GM21423 (cell line): ENCODE measurements at regions not wholly inside any gene's neighbourhood (a gene's known extent, or its start where the extent isn't known, plus 50 kb on each side); places are given as distances from the start of the nearest gene placed in this dataset.
"Not testable (repeated sequence)": the region's sequence is repeated elsewhere in the genome, so short reads cannot be mapped to it uniquely, and the experiment has no call there.

Experiments used
- ATAC-seq: cut with Tn5 transposase; IDR thresholded peaks from one replicate; pipeline ENCODE4 v1.9.1; 2021; ENCODE audit warnings: mild to moderate bottlenecking, moderate library complexity; ENCODE audit not compliant: unreplicated experiment

DNA sequence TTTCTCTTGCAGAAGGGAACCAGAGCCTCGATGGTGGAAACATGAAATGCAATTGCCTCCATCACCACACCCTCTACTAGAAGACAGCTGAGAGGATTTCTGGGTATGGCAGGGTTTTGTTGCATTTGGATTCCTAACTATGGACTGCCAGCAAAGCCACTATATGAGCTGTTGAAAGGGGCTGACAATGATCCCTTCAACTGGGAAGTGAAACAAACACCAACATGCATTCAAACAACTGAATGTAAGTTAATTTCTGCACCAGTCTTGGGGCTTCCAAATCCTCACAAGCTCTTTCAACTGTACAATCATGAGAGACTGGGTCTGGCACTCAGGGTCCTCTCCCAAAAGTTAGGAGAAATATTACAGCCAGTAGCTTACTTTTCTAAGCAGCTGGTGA lies 116.7 kb upstream of the PLCL2 start:
- ATAC-seq, result no peak

GRCh38 chr3:16768956-16769355 lies 115.8 kb upstream of the PLCL2 start:
- ATAC-seq, result no peak

DNA sequence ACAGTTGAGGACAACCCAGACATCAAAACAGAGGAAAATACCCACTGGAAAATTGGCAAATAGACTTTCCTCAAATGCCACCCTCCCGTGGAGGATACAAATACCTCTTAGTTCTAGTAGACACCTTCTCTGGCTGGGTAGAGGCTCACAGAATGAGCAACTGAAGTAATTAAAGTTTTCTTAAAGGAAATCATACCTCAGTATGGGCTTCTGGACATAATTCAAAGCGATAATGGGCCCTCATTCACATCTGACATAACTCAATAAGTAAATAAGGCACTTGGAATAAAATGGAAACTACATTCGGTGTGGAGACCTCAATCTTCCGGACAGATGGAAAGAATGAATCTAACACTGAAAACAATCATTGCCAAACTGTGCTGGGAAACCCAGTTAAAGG lies 115.2 kb upstream of the PLCL2 start:
- ATAC-seq, result no peak

DNA sequence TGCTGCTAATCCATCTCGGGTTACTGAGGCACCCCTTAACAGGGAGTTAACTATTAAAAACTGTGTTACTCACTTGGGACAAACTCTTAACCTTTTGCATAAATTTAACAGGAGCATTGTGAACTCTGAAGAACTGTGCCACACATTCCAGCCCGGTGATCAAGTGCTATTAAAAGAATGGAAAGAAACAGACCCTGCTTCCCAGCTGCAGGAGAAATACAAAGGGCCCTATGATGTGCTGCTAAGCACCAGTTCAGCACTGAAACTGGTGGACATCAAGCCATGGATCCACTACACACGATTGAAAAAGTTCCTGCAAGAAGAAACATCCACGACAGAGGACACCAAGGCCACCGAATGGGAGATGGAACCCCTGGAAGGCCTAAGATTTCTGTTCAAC lies 114.7 kb upstream of the PLCL2 start:
- no peak for ATAC-seq

DNA sequence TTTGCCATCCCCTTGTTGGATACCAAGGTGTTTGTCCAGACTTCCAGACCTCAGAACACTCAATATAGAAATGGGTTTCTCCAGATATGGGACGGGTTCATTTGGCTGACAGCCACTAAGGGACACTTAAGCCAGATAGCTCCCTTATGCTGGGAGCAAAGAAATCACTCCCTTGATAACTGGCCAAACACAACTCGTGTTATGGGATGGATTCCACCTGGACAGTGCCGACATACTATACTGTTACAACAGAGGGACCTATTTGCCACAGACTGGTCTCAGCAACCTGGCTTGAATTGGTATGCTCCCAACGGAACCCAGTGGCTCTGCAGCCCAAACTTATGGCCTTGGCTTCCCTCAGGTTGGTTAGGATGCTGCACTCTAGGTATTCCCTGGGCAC lies 114.0 kb upstream of the PLCL2 start:
- no peak for ATAC-seq

DNA sequence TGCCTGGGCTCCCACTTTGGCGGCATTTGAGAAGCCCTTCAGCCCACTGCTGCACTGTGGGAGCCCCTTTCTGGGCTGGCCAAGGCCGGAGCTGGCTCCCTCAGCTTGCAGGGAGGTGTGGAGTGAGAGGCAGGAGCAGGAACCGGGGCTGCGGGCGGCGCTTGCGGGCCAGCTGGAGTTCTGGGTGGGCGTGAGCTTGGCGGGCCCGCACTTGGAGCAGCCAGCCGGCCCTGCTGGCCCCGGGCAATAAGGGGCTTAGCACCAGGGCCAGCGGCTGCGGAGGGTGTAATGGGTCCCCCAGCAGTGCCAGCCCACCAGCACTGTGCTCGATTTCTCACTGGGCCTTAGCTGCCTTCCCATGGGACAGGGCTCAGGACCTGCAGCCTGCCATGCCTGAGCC lies 111.2 kb upstream of the PLCL2 start:
- ATAC-seq, result not testable (repeated sequence)

DNA sequence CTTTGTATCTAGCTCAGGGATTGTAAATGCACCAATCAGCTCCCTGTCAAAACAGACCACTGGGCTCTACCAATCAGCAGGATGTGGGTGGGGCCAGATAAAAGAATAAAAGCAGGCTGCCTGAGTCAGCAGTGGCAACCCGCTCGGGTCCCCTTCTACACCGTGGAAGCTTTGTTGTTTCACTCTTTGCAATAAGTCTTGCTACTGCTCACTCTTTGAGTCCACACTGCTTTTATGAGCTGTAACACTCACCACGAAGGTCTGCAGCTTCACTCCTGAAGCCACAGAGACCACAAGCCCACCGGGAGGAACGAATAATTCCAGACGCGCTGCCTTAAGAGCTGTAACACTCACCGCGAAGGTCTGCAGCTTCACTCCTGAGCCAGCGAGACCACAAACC lies 110.2 kb upstream of the PLCL2 start:
- ATAC-seq, result not testable (repeated sequence)

GRCh38 chr3:16784973-16785372 lies 99.8 kb upstream of the PLCL2 start:
- ATAC-seq, result no peak

DNA sequence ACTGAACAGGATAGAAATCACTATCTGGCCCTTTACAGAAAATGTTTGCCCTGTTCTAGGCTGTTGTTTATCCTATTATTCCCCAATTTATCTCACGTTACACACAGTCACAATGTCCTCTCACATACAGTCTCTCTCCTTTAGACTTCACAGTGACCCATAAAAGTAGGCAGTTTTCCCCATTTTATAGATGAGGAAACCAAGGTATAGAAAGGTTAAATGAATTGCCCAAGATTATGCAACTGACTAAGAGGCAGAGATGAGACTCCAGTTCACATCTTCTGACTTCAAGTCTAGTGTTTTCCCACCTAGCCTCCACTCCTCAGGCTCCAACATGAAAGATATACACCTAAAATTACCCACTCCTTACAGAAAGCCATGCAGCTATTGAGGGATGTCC lies 99.3 kb upstream of the PLCL2 start:
- no peak for ATAC-seq

DNA sequence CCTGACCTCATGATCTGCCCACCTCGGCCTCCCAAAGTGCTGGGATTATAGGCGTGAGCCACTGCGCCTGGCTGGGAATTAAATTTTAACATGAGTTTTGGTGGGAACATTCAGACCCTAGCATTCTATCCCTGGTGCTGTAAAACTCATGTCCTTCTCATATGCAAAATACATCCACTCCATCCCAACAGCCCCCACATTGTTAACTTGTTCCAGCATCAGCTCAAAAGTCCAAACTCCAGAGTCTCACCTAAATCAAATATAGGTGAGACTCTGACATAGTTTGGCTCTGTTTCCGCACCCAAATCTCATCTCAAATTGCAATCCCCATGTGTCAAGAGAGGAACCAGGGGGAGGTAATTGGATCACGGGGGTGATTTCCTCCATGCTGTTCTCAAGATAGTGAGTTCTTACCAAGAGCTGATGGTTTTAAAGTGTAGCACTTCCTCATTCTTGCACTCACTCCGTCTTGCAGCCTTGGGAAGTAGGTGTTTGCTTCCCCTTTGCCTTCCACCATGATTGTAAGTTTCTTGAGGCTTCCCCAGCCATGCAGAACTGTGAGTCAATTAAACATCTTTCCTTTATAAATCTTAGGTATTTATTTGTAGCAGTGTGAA lies 96.2 kb upstream of the PLCL2 start:
- no peak for ATAC-seq

DNA sequence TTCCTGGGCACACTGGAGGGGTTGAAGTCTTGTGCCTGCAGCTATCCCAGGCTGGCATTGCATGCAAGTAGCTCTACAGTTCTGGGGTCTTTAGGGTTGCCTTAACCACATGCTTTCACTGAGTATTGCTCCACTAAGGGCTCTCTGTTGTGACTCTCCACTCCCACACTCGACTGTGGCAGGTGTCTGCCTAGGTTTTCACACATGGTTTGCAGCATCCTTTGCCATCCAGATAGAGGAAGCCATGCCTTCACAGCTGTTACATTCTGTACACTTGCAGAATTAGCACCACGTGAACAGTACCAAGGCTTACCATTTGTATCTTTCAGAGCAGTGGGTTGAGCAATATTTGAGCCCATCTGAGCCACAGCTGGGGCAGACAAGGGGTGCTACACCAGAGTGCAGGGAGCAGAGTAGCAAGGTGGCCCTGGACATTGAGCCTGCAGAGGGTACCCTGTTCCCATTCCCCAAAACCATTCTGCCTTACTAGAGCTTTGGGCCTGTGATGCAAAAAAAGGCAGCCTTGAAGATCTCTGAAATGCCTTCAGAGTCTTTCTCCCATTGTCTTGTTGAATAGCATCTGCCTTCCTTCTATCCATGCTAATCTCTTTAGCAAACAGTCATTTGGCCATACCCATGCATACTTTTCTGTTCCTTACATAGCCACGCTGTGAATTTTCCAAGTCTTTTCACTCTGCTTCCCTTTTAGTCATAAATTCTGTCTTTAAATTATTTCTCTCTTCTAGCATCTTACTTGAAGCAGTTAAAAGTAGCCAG lies 95.2 kb upstream of the PLCL2 start:
- no peak for ATAC-seq

DNA sequence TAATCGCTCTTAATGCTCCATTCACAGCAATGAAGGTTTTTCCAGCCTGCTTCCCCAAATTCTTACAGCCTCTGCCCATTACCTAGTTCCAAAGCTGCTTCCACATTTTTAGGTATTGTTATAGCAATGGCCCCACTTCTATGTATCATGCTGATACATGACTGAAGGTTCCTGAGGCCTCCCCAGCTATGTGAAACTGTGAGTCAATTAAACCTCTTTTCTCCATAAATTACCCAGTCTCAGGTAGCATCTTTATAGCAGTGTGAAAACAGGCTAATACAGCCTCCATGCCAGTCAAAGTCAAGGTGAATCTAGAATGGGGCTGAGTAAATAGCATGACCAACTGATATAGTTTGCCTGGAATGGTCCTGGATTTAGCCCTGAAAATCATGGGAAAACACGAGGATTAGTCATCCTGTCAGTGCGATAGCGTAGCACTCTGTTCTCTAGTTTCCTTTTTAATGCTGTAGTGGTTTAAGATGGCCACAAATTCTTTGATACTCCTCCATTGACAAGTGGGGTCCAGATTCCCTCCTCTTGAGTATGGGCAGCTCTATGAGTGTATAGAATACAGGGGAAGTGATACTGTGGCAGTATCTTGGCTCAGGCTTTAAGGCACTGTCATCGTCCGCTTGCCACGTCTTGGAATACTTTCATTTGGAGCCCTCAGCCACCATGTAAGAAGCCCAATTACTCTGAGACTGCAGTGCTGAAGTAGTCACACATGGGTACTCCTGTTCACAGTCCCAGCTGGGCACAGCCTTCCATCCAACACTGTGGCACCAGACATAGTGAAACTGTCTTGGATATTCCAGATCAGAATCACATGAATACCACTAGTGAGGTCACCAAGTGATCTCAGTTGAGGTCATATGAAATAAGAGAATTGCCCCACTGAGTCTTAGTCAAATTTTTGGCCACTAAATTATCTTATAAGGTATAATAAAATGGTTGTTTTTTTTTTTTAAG lies 94.0 kb upstream of the PLCL2 start:
- ATAC-seq, result no peak

DNA sequence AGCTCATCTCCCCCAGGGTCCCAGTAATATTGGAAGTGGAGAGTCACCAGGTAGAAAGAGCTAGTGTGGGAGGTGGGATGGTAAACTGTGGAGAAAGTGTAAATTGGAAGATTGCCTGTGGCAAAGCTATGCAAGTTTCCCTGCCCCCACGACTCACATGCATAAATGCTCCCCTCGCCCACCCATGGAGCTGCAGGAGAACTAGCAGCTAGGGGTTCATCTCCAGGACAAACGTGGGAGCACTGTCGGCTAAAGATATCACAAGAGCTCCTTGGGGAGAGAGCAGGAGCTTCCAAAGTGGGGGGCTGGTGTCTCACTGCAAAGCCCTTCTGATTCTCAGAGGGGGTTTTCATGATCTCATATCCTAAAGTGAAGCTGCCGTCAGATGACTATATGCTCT lies 91.4 kb upstream of the PLCL2 start:
- ATAC-seq, result no peak

GRCh38 chr3:16794257-16794656 lies 90.5 kb upstream of the PLCL2 start:
- ATAC-seq, result no peak

DNA sequence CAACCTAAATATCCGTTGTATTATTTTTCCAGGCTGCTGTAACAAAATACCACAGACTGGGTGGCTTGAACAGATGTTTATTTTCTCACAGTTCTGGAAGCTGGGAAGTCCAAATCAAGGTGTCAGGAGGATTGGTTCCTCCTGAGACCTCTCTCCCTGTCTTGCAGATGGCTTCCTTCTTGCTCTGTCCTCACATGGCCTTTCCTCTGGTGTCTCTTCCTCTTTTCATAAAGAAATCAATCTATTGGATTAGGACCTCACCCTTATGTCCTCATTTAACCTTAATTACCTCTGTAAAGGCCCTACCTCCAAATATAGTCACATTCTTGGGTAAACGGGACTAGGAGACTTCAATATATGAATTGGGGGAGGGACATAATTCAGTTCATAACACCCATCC lies 89.2 kb upstream of the PLCL2 start:
- no peak for ATAC-seq

GRCh38 chr3:16797831-16798230 lies 86.9 kb upstream of the PLCL2 start:
- ATAC-seq, result no peak

DNA sequence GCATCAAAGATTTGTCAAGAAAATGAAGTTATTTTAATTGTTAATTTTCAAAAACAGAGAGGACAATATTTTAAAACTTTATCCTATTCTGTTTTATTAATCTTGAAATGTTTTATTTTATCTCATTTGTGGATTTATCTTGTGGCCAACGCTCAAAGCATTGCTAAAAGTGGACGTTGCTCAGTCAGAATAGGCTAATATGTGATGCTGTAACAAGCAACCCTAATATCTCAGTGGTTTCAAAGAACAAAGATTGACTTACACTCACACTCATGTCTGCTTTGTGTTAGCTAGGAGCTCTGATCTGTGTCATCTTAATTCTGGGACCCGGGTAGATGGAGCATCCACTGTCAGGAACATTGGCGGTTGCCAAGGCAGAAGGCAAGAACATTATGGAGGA lies 86.0 kb upstream of the PLCL2 start:
- no peak for ATAC-seq

GRCh38 chr3:16800361-16800760 lies 84.4 kb upstream of the PLCL2 start:
- no peak for ATAC-seq

DNA sequence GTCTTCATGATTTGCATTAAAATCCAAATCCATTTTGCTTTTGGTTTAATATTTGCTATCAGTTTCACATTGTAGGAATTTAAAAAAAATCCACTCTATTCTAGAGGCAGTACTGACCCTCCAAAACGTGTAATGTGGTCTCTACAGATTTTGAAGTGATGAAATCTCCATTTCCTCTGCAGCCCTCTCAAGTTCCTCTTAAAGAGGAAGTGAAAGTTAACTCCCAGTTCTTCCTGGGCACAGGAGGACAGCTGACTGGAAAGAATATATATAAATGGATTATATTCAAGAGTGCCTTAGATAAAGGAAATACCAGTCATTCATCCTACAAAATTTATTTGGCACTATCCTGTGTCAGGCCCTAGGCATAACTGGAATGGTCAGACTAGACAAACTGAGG lies 83.5 kb upstream of the PLCL2 start:
- ATAC-seq, result no peak

- ATAC-seq, result no peak
Measured at GRCh38 chr3:16801698-16802097, 83.1 kb upstream of the PLCL2 start.

DNA sequence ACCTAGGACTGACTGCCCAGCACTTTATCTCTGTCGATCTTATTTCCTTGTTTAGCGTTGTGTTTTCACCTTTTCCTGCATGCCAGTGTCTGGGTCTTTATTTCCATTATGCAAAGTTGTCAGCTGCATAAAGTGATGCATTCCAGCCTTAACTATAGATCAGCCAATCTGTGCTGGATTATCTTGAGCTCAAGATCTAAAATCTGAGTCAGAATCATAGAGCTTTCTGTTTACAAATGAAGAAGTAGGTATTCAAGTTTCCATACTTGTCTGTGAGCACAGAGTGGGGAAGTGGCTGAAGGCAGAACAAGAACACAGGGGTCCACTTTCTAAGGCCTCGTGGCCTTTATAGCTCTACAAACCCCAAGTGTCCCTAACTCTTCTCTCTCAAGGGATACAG lies 82.4 kb upstream of the PLCL2 start:
- peak; percentile 57 for ATAC-seq

DNA sequence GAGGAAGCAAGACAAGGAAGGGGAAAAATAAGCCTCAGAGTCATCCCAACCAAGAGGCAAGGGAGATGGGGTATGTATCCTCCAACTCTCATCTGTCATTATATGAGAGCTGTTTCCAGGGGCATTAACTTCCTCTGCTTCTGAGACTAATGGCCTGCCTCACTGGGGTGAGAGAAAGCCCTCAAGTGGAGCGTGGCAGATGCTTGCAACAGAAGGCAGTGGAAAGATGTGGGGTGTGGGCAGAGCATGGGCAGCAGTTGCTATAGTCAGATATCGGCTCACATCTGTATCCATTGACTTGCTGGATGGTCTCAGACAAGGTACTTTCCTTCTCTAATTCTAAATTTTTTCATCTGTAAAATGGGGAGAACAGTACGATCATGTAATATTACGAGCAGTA lies 81.7 kb upstream of the PLCL2 start:
- ATAC-seq, result no peak
